ENCODE measurements at regions not wholly inside any gene's neighbourhood (a gene's known extent, or its start where the extent isn't known, plus 50 kb on each side); places are given as distances from the start of the nearest gene placed in this dataset.

DNA sequence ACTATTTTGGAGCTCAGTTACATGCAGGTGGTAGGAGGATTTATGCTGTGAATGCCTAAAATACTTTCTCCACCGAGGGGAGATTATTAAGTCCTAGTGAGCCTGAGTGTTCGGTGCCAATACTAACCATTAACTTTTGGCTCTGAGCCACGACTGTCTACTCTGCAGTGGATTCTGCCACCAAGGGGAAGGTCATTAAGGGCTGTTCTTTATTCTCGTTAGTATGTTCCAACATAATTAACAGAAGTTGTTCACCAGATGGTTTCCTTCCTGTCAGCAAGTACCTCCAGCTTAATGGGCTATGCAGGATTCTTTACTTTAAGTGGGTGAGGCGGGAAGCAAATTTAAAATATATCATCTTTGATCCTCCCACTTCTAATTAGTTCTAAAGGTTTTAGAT, 326.3 kb downstream of the BMP4 start:
- peaks cover 27% of the 10 kb centered on the region for H3K4me1 Mint-ChIP-seq
- H3K27me3 Mint-ChIP-seq (ENCODE audit: low read depth, poor library complexity), result no peaks in the 10 kb centered on the region
- H3K9me3 Mint-ChIP-seq, result peaks cover 12% of the 10 kb centered on the region
- no peak for TF ChIP-seq CTCF (IDR thresholded peaks at IDR 0.05)
- no peak overlapping the region for H3K27ac Mint-ChIP-seq
- peaks cover 7% of the 10 kb centered on the region for H3K36me3 Mint-ChIP-seq (ENCODE audit: low read depth)
- H3K4me3 Mint-ChIP-seq, result no peak overlapping the region
- no peak for DNase-seq

- H3K27ac Mint-ChIP-seq, result no peak overlapping the region
- peaks cover 7% of the 10 kb centered on the region for H3K36me3 Mint-ChIP-seq (ENCODE audit: low read depth)
- DNase-seq, result no peak
- H3K9me3 Mint-ChIP-seq, result peaks cover 12% of the 10 kb centered on the region
- no peak overlapping the region for H3K4me3 Mint-ChIP-seq
- H3K27me3 Mint-ChIP-seq (ENCODE audit: low read depth, poor library complexity), result peaks cover 3% of the 10 kb centered on the region
- no peak for TF ChIP-seq CTCF (IDR thresholded peaks at IDR 0.05)
- peaks cover 29% of the 10 kb centered on the region for H3K4me1 Mint-ChIP-seq
Observed at GRCh38 chr14:53628732-53629430, 327.7 kb downstream of the BMP4 start.

GRCh38 chr14:53628261-53628660, 328.4 kb downstream of the BMP4 start:
- Mint-ChIP-seq H3K4me3 (no peak overlapping the region), H3K9me3 (peaks cover 12% of the 10 kb centered on the region), H3K27ac (no peak overlapping the region), H3K36me3 (ENCODE audit: low read depth) (peaks cover 7% of the 10 kb centered on the region), H3K27me3 (ENCODE audit: low read depth, poor library complexity) (peaks cover 3% of the 10 kb centered on the region), H3K4me1 (peaks cover 29% of the 10 kb centered on the region)
- no peak for TF ChIP-seq CTCF (IDR thresholded peaks at IDR 0.05)
- no peak for DNase-seq

DNA sequence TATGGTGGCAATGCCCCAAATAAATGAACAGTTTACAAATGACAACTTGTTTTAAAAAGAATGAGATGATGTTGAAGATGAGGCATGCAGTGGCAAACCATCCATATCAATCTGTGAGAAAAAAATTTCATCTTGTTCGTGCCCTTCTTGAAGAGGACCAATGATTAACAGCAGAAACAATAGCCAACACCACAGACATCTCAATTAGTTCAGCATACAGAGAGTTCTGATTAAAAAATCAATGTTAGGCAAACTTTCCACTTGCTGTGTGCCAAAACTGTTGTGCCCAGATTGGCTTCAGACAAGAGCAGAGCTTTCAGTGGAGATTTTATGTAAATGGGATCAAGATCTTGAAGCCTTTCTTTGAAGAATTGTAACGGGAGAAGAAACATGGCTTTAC, 329.9 kb downstream of the BMP4 start:
- Mint-ChIP-seq H3K27me3 (ENCODE audit: low read depth, poor library complexity) (peaks cover 3% of the 10 kb centered on the region), H3K27ac (no peak overlapping the region), H3K36me3 (ENCODE audit: low read depth) (peaks cover 7% of the 10 kb centered on the region), H3K4me1 (peaks cover 38% of the 10 kb centered on the region), H3K4me3 (no peak overlapping the region), H3K9me3 (peaks cover 12% of the 10 kb centered on the region)
- no peak for TF ChIP-seq CTCF (IDR thresholded peaks at IDR 0.05)
- DNase-seq, result no peak

DNA sequence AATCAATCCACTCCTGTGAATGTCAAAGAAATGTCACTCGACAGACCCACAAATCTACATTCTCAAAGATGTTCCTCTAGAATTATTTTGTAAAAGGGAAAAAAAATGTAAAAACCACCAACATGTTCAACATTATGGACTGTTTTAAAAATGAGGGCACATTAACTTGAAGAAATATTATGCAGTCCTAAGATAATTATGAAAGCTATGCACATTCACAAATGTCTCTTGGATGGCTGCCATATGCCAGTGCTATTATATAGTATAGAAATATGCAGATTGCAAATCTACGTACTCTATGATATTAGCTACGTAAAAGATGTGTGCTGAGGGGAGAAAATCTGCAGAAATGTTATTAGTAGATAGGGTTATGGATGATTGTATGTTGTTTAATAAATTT, 334.2 kb downstream of the BMP4 start:
- no peak for DNase-seq
- no peak overlapping the region for H3K4me3 Mint-ChIP-seq
- H3K9me3 Mint-ChIP-seq, result peaks cover 8% of the 10 kb centered on the region
- no peak for TF ChIP-seq CTCF (IDR thresholded peaks at IDR 0.05)
- peaks cover 39% of the 10 kb centered on the region for H3K4me1 Mint-ChIP-seq
- H3K27ac Mint-ChIP-seq, result no peak overlapping the region
- peaks cover 9% of the 10 kb centered on the region for H3K27me3 Mint-ChIP-seq (ENCODE audit: low read depth, poor library complexity)
- H3K36me3 Mint-ChIP-seq (ENCODE audit: low read depth), result peaks cover 7% of the 10 kb centered on the region

DNA sequence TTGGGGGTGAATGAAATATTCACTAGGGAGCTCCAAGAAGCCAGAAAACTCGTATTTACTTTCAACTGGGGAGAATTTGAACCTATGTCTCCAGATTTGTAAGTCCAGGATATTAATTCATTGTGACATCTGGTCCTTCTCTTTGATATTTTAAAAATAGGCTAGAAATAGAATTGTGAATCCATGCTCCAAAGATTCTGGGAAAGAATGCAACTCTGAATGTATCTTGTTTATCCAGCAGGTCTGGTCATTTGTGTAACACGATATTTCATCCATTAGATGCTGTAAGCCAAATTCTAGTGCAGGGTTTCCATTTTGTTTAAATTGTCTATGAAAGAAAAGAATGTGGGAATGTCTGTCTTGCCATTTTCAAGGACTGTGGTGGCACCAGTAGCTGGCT, 334.7 kb downstream of the BMP4 start:
- H3K27ac Mint-ChIP-seq, result no peak overlapping the region

More for the DNA sequence above, 334.7 kb downstream of the BMP4 start:
- Mint-ChIP-seq H3K9me3 (peaks cover 6% of the 10 kb centered on the region), H3K27me3 (ENCODE audit: low read depth, poor library complexity) (peaks cover 9% of the 10 kb centered on the region), H3K4me3 (no peak overlapping the region), H3K36me3 (ENCODE audit: low read depth) (peaks cover 5% of the 10 kb centered on the region), H3K4me1 (peaks cover 39% of the 10 kb centered on the region)
- DNase-seq, result no peak
- no peak for TF ChIP-seq CTCF (IDR thresholded peaks at IDR 0.05)
